Progenitor cell of endocrine pancreas (in vitro differentiated cells): ENCODE measurements at regions not wholly inside any gene's neighbourhood (a gene's known extent, or its start where the extent isn't known, plus 50 kb on each side); places are given as distances from the start of the nearest gene placed in this dataset.

ENCODE experiments used
- DNase-seq: peaks from one replicate; pipeline ENCODE4 v3.0.0; 2021; ENCODE audit warnings: low spot score; ENCODE audit not compliant: unreplicated experiment
- H3K27ac Mint-ChIP-seq: 2 replicates; pipeline ENCODE4 v1.8.0; 2021; ENCODE audit warnings: mild to moderate bottlenecking, moderate library complexity, mixed read lengths
- H3K27me3 Mint-ChIP-seq: 2 replicates; pipeline ENCODE4 v1.8.0; 2021; ENCODE audit warnings: mixed read lengths
- H3K36me3 Mint-ChIP-seq: 2 replicates; pipeline ENCODE4 v1.8.0; 2022; ENCODE audit warnings: mixed read lengths; ENCODE audit not compliant: insufficient read depth
- H3K4me1 Mint-ChIP-seq: 2 replicates; pipeline ENCODE4 v1.8.0; 2021; ENCODE audit warnings: low read depth, mixed read lengths
- H3K4me3 Mint-ChIP-seq: 2 replicates; pipeline ENCODE4 v1.8.0; 2021; ENCODE audit warnings: low read depth, mild to moderate bottlenecking, moderate library complexity, mixed read lengths
- H3K9me3 Mint-ChIP-seq: 2 replicates; pipeline ENCODE4 v1.8.0; 2021; ENCODE audit warnings: low read depth, mixed read lengths
- TF ChIP-seq, protein P1 (sequence below): fragments of 200-600 bp; sonication (generic); IDR thresholded peaks from one replicate; pipeline ENCODE4 v1.5.0; 2021; ENCODE audit warnings: antibody characterized with exemption, mild to moderate bottlenecking; ENCODE audit not compliant: unreplicated experiment

DNA sequence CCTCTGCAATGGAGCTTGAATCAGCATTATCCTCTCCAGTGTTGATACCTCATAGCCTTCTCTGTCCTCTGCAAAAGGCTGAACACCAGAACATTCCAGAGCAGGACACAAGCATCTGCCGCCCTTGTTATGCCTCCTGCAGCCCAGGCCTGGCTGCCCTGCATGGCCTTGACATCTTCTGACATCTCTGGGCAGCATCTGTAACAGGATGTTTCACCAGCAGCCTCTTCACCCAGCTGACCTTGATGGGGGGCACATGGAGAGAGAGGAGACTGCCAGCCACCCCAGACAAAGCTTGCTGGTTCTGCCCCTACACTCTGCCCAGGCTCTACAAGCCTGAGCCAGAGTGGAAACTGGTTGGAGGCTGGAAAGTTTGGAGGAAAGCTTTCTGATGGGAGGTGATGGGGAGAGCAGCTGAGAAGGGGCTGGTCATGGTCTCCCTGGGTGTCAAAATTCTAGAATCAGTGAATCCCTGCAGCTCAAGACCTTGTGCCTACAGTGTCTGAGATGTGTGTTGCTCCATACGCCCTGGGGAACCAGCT, 145.1 kb downstream of the MRPL14 start:
- DNase-seq, result no peak
- TF ChIP-seq, protein P1, sequence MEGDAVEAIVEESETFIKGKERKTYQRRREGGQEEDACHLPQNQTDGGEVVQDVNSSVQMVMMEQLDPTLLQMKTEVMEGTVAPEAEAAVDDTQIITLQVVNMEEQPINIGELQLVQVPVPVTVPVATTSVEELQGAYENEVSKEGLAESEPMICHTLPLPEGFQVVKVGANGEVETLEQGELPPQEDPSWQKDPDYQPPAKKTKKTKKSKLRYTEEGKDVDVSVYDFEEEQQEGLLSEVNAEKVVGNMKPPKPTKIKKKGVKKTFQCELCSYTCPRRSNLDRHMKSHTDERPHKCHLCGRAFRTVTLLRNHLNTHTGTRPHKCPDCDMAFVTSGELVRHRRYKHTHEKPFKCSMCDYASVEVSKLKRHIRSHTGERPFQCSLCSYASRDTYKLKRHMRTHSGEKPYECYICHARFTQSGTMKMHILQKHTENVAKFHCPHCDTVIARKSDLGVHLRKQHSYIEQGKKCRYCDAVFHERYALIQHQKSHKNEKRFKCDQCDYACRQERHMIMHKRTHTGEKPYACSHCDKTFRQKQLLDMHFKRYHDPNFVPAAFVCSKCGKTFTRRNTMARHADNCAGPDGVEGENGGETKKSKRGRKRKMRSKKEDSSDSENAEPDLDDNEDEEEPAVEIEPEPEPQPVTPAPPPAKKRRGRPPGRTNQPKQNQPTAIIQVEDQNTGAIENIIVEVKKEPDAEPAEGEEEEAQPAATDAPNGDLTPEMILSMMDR, result no peak
- H3K4me3 Mint-ChIP-seq, result no peak overlapping the region
- H3K27ac Mint-ChIP-seq, result no peak overlapping the region
- no peaks in the 10 kb centered on the region for H3K9me3 Mint-ChIP-seq
- H3K36me3 Mint-ChIP-seq, result no peaks in the 10 kb centered on the region
- peaks cover 30% of the 10 kb centered on the region for H3K4me1 Mint-ChIP-seq
- H3K27me3 Mint-ChIP-seq, result peaks cover 71% of the 10 kb centered on the region

DNA sequence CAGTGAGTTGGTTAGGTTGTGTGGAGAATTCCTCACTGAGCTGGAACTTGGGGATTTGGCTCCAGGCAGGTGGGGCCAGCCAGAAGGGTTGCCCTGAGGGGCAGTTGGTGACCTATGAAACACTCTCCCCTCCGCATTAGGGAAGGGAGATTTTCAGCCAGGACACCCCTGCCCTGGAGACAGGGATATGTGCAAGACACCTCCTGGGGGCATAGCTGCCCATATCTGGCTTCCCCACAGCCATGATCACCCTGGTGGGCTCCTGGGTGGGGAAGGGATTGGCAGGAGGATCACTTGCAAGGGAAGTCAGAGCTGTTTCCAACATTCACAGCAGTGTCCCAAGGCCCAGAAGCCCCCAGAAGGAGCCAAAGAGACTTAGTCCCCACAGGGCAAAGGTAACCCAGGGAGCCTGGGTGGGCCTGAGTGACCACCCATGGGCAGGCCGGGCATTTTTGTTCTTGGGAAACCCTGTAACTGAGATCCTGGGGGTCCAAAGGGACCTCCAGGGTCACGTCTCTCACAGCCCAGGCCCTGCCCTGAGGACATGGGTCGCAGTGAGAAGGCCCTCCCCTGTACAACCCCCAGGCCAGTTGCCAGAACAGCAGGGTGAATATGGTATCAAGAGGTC, 145.8 kb downstream of the MRPL14 start:
- Mint-ChIP-seq H3K9me3 (no peaks in the 10 kb centered on the region), H3K36me3 (no peaks in the 10 kb centered on the region), H3K27ac (no peak overlapping the region), H3K27me3 (peaks cover 66% of the 10 kb centered on the region), H3K4me3 (no peak overlapping the region), H3K4me1 (peaks cover 30% of the 10 kb centered on the region)
- TF ChIP-seq, protein P1, result no peak
- DNase-seq, result no peak

DNA sequence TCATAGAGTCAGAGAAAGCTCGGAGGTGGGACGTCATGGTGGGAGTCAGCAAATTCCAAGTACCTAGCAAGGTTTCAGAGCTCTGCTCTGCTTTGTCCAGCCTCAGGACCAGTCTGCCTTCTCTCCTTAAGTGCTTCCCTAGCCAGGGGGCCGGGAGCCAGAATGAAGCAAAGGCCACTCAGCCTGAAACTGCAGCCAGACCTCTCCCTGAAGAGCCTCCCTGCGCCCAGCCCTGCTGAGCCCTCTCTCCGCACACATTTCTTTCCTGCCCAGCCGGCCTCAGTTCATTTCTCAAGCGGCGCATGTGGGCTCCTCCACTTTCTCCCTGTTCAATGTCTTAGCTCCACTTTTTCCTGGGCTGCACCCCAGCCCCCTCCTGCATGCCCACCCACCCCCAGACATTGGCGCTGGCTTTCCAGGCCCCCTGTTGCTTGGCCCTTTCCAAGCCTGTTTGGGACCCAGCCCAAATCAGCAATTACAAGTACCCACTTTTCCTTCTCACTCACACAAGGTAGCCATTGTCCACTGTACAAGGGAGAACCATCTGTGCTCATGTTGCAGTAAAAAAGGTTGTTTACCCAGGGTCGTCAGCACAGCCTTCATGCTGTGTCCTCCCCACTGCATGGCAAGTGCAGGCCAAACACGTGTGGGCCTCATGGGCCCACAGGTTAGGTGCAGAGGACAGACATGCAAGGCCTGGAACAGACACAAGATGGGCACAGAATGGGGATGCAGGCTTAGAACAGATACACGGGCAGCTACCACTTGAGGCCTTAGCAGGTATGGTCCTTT, 147.1 kb downstream of the MRPL14 start:
- H3K27ac Mint-ChIP-seq, result no peak overlapping the region
- DNase-seq, result no peak

DNA sequence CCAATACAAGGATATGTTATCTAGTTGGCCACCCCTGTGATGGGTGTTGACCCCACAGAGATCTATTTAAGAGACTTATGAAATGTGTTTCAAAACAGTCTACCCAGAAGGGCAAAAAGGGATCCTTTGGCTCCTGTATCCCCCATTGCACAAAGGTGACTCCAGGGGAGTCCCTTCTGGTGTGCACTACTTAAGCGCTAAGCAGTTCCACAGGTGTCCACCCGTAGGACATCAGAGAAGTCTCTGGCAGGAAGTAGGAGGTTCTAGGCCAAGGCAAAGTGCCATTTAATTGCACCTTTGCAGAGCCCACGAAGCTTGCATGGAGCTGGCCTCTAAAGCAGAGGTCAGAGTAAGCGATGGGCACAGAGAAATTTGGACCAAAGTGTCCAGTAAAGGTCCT, 147.7 kb downstream of the MRPL14 start:
- Mint-ChIP-seq H3K27me3 (peaks cover 60% of the 10 kb centered on the region), H3K9me3 (no peaks in the 10 kb centered on the region)
- no peak for DNase-seq

More for the DNA sequence above, 147.1 kb downstream of the MRPL14 start:
- H3K36me3 Mint-ChIP-seq, result no peaks in the 10 kb centered on the region
- H3K27me3 Mint-ChIP-seq, result peaks cover 60% of the 10 kb centered on the region
- no peaks in the 10 kb centered on the region for H3K9me3 Mint-ChIP-seq
- TF ChIP-seq, protein P1, result no peak
- H3K4me1 Mint-ChIP-seq, result peaks cover 23% of the 10 kb centered on the region
- no peak overlapping the region for H3K4me3 Mint-ChIP-seq

More for the DNA sequence above, 147.7 kb downstream of the MRPL14 start:
- H3K36me3 Mint-ChIP-seq, result no peaks in the 10 kb centered on the region
- H3K4me3 Mint-ChIP-seq, result no peak overlapping the region
- H3K4me1 Mint-ChIP-seq, result peaks cover 16% of the 10 kb centered on the region
- H3K27ac Mint-ChIP-seq, result no peak overlapping the region
- TF ChIP-seq, protein P1, result no peak
